HG03108 (cell line): ENCODE measurements at regions not wholly inside any gene's neighbourhood (a gene's known extent, or its start where the extent isn't known, plus 50 kb on each side); places are given as distances from the start of the nearest gene placed in this dataset.
"Not testable (repeated sequence)": the region's sequence is repeated elsewhere in the genome, so short reads cannot be mapped to it uniquely, and the experiment has no call there.

ENCODE experiments used
- ATAC-seq: cut with Tn5 transposase; IDR thresholded peaks from one replicate; pipeline ENCODE4 v1.9.1; 2021; ENCODE audit warnings: moderate library complexity; ENCODE audit not compliant: unreplicated experiment

GRCh38 chr18:60067426-60068210 is 167.8 kb downstream of the PMAIP1 start:
- ATAC-seq = no peak

GRCh38 chr18:60066219-60066975 is 166.6 kb downstream of the PMAIP1 start:
- ATAC-seq = no peak

GRCh38 chr18:60064271-60064670 is 164.5 kb downstream of the PMAIP1 start:
- ATAC-seq = no peak

- ATAC-seq = not testable (repeated sequence)
These were observed 163.0 kb downstream of the PMAIP1 start for GRCh38 chr18:60062831-60063230.

- ATAC-seq = no peak
These were observed 162.6 kb downstream of the PMAIP1 start for GRCh38 chr18:60062396-60062795.

- ATAC-seq = no peak
These were observed 160.8 kb downstream of the PMAIP1 start for GRCh38 chr18:60060578-60060977.

- no peak for ATAC-seq
These were observed 160.2 kb downstream of the PMAIP1 start for GRCh38 chr18:60060026-60060425.

GRCh38 chr18:60059216-60059615 is 159.4 kb downstream of the PMAIP1 start:
- ATAC-seq = no peak

- no peak for ATAC-seq
These were observed 154.0 kb downstream of the PMAIP1 start for GRCh38 chr18:60053747-60054304.

GRCh38 chr18:60050821-60051220 is 151.0 kb downstream of the PMAIP1 start:
- no peak for ATAC-seq

- ATAC-seq = no peak
These were observed 149.4 kb downstream of the PMAIP1 start for GRCh38 chr18:60049172-60049571.

- ATAC-seq = no peak
These were observed 147.8 kb downstream of the PMAIP1 start for GRCh38 chr18:60047556-60047955.

GRCh38 chr18:60044290-60045006 is 144.7 kb downstream of the PMAIP1 start:
- no peak for ATAC-seq

GRCh38 chr18:60040971-60041370 is 141.2 kb downstream of the PMAIP1 start:
- no peak for ATAC-seq

- no peak for ATAC-seq
These were observed 138.9 kb downstream of the PMAIP1 start for GRCh38 chr18:60038731-60039130.

- no peak for ATAC-seq
These were observed 127.6 kb downstream of the PMAIP1 start for GRCh38 chr18:60027397-60027796.

GRCh38 chr18:60024857-60025256 is 125.1 kb downstream of the PMAIP1 start:
- ATAC-seq = no peak

- ATAC-seq = no peak
These were observed 124.5 kb downstream of the PMAIP1 start for GRCh38 chr18:60024345-60024744.

GRCh38 chr18:60022671-60023276 is 123.0 kb downstream of the PMAIP1 start:
- ATAC-seq = no peak

- ATAC-seq = no peak
These were observed 121.8 kb downstream of the PMAIP1 start for GRCh38 chr18:60021556-60021955.
